ENCODE measurements at regions not wholly inside any gene's neighbourhood (a gene's known extent, or its start where the extent isn't known, plus 50 kb on each side); places are given as distances from the start of the nearest gene placed in this dataset.

DNA sequence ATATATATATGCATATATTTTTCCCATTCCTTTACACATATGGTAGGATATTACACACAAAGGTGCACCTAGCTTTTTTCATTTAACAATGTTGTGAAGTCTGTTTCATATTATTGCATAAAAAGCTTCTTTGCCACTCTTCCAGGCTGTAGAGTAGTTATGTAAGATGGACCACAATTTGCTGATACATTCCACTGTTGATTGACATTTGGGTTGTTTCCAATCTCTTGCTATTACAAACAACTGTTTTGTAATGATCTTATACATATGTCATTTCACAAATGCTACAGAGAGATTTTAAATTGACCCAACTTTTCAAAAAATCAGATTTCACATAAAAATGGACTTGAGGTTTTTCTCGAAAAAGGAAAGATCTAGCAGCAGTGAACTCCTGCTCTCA lies 301.4 kb downstream of the CDCA7 start:
- TF ChIP-seq, protein P1, sequence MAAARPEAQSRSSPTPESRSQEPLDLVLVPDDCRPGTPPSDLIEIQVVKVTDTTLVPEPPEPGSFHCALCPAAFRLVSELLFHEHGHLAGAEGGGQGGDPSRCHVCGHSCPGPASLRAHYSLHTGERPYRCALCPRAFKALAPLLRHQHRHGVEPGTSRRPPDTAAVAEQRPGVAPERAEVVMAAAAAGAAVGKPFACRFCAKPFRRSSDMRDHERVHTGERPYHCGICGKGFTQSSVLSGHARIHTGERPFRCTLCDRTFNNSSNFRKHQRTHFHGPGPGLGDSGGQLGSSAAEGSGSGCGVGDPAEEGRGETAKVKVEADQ (CRISPR knock-in tag; IDR thresholded peaks at IDR 0.05; ENCODE audit: borderline replicate concordance): no peak
- TF ChIP-seq HDAC6 (IDR thresholded peaks at IDR 0.05; ENCODE audit: low read depth, low read length) (no peak), PRMT3 (CRISPR knock-in tag; IDR thresholded peaks at IDR 0.05; ENCODE audit: borderline replicate concordance, low read depth) (no peak), POLR2A (IDR thresholded peaks at IDR 0.05; ENCODE audit: insufficient read depth in 1 of 2, low read depth in 2 of 2, low read length in 2 of 2) (no peak), MXI1 (IDR thresholded peaks at IDR 0.05; ENCODE audit: borderline replicate concordance, low read depth, low read length) (no peak)

All from HepG2 (cell line).